ENCODE measurements at regions not wholly inside any gene's neighbourhood (a gene's known extent, or its start where the extent isn't known, plus 50 kb on each side); places are given as distances from the start of the nearest gene placed in this dataset.

DNA sequence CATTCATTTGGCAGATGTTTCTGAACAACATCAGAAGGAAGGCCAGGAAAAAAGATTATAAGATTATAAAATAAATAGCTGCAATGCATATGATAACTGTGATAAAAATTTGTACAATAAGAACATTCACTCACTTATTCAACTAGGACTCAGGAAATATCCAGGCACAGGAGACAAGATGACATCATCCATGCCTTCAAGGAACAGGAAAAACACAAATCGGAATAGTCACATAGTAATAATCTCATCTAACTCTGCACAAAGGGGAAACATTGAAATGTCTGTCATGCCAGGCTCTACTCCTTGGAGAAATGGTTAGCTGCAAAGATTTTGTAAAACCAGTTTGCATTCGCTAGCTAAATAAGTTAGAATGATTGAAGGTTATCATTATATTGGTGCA lies 233.5 kb upstream of the AGTR1 start (continued):
- no peak for TF ChIP-seq NR3C1 (IDR thresholded peaks at IDR 0.05)
- no peak for TF ChIP-seq FOSL2 (IDR thresholded peaks at IDR 0.05)
- TF ChIP-seq FOSL2 (CRISPR knock-in tag; IDR thresholded peaks at IDR 0.05): no peak
- TF ChIP-seq TFCP2L1 (CRISPR knock-in tag; IDR thresholded peaks at IDR 0.05): no peak
- TF ChIP-seq, protein P1, sequence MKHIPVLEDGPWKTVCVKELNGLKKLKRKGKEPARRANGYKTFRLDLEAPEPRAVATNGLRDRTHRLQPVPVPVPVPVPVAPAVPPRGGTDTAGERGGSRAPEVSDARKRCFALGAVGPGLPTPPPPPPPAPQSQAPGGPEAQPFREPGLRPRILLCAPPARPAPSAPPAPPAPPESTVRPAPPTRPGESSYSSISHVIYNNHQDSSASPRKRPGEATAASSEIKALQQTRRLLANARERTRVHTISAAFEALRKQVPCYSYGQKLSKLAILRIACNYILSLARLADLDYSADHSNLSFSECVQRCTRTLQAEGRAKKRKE (CRISPR knock-in tag; IDR thresholded peaks at IDR 0.05; ENCODE audit: low read depth): no peak
- TF ChIP-seq, protein P2, sequence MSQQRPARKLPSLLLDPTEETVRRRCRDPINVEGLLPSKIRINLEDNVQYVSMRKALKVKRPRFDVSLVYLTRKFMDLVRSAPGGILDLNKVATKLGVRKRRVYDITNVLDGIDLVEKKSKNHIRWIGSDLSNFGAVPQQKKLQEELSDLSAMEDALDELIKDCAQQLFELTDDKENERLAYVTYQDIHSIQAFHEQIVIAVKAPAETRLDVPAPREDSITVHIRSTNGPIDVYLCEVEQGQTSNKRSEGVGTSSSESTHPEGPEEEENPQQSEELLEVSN (IDR thresholded peaks at IDR 0.05; ENCODE audit: borderline replicate concordance, low read depth): no peak
- TF ChIP-seq, protein P3, sequence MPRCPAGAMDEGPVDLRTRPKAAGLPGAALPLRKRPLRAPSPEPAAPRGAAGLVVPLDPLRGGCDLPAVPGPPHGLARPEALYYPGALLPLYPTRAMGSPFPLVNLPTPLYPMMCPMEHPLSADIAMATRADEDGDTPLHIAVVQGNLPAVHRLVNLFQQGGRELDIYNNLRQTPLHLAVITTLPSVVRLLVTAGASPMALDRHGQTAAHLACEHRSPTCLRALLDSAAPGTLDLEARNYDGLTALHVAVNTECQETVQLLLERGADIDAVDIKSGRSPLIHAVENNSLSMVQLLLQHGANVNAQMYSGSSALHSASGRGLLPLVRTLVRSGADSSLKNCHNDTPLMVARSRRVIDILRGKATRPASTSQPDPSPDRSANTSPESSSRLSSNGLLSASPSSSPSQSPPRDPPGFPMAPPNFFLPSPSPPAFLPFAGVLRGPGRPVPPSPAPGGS (IDR thresholded peaks at IDR 0.05): no peak

DNA sequence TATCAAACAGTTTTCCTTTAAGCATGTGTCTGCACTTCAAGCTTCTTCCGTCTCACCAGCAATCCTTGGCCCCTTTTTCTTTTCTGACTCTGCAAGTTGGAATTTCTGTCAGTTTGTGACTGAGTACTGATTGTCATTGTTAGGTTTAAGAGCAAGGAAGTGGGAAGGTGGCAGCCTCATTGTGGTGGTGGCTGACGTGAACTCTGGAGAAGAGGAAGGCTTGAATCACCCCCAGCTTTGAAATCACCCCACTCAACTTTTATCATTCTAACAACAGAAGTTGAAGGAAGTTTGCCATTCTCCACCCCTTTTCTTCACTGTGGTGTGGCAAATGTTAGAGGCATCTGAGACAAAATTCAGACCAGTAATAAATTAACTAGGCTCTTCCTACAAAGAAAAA lies 231.6 kb upstream of the AGTR1 start:
- FAIRE-seq: no peak
- Histone ChIP-seq H3K4me1 (no peaks in the 10 kb centered on the region), H3K4me3 (no peak overlapping the region), H3K27ac (no peak overlapping the region), H3K9me3 (no peaks in the 10 kb centered on the region), H3K4me2 (no peak overlapping the region)
- DNase-seq (ENCODE audit: low read depth in 1 of 2, low spot score in 1 of 2): no peak
- 58% methylated on average over 2 of the region's 2 CpGs for whole genome bisulfite sequencing (ENCODE audit: missing lambda C conversion rate)
- CTCF ChIA-PET: interaction anchor here (1.7 kb wide), 1 partner anchor 237 kb away, joined by 3 read pairs; no protein-coding TSS in a partner anchor
- POLR2A ChIA-PET: no interaction called here
- no peak for ATAC-seq
- TF ChIP-seq, protein P2 (IDR thresholded peaks at IDR 0.05; ENCODE audit: borderline replicate concordance, low read depth): no peak
- TF ChIP-seq RNF2 (IDR thresholded peaks at IDR 0.05; ENCODE audit: borderline replicate concordance, low read depth) (no peak), RARB (CRISPR knock-in tag; IDR thresholded peaks at IDR 0.05) (no peak), GATA3 (IDR thresholded peaks at IDR 0.05; ENCODE audit: borderline replicate concordance) (no peak), FOSB (CRISPR knock-in tag; IDR thresholded peaks at IDR 0.05) (no peak), HOXA7 (CRISPR knock-in tag; IDR thresholded peaks at IDR 0.05) (no peak), BHLHE40 (IDR thresholded peaks at IDR 0.05; ENCODE audit: low read depth, low read length) (no peak), CBX2 (IDR thresholded peaks at IDR 0.05; ENCODE audit: borderline replicate concordance, low read depth) (no peak)
- TF ChIP-seq, protein P4, sequence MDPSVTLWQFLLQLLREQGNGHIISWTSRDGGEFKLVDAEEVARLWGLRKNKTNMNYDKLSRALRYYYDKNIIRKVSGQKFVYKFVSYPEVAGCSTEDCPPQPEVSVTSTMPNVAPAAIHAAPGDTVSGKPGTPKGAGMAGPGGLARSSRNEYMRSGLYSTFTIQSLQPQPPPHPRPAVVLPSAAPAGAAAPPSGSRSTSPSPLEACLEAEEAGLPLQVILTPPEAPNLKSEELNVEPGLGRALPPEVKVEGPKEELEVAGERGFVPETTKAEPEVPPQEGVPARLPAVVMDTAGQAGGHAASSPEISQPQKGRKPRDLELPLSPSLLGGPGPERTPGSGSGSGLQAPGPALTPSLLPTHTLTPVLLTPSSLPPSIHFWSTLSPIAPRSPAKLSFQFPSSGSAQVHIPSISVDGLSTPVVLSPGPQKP (IDR thresholded peaks at IDR 0.05; ENCODE audit: low read depth, low read length): no peak
- TF ChIP-seq, protein P5, sequence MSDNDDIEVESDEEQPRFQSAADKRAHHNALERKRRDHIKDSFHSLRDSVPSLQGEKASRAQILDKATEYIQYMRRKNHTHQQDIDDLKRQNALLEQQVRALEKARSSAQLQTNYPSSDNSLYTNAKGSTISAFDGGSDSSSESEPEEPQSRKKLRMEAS (IDR thresholded peaks at IDR 0.05): no peak

DNA sequence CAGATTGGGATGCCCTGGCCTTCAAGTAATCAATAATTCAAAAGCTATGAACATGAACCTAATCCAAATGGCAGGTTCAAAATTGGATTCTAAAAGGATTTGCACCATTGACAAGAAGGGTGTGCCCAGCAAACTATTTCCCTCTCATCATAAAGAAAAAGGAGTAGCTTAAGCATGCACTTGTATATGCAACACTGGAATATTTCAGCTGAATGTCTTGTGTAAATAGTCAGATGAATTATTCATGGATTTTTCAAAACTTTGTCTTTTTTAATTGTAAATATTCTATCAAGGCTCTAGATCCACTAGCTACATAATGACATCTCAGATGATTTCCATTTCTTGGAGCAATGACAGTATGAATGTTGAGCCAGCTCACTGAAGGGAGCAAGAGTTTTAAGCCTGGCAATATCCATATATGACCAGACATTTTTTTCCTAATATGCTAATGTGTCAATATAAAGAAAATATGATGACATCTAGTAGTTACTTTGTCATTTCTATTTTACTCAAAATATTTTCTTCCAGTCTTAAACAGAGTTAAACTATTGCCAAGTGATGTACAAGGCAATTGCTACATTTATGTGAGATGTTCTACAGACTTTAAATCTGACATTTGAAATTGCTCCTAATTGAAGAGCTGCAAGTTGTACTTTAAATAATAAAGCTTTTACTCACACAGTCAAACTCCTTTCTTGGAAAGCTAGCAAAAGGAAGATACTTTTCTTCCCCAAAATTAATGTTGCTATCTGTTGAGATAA lies 230.5 kb upstream of the AGTR1 start:
- ATAC-seq (no peak), DNase-seq (ENCODE audit: low read depth in 1 of 2, low spot score in 1 of 2) (no peak), FAIRE-seq (no peak)
- H3K27ac ChIP-seq: no peak overlapping the region
- POLR2A ChIA-PET: no interaction called here
- no peaks in the 10 kb centered on the region for H3K9me3 ChIP-seq
- no peak overlapping the region for H3K4me3 ChIP-seq
- CTCF ChIA-PET: no interaction called here
- no peaks in the 10 kb centered on the region for H3K4me1 ChIP-seq
- H3K4me2 ChIP-seq: no peak overlapping the region
- TF ChIP-seq ZC3H11A (IDR thresholded peaks at IDR 0.05) (no peak), EHMT2 (IDR thresholded peaks at IDR 0.05; ENCODE audit: low read depth) (no peak), MAFK (IDR thresholded peaks at IDR 0.05; ENCODE audit: partially characterized antibody) (no peak), RFX5 (IDR thresholded peaks at IDR 0.05) (no peak), MAZ (IDR thresholded peaks at IDR 0.05; ENCODE audit: borderline replicate concordance, low read depth, low read length) (no peak), CHD2 (IDR thresholded peaks at IDR 0.05; ENCODE audit: low read length, partially characterized antibody) (no peak), CHD4 (IDR thresholded peaks at IDR 0.05; ENCODE audit: borderline replicate concordance) (no peak), POLR2A (IDR thresholded peaks at IDR 0.05; ENCODE audit: low read length) (no peak), RNF2 (IDR thresholded peaks at IDR 0.05; ENCODE audit: borderline replicate concordance, low read depth) (no peak), TP53 (CRISPR knock-in tag; IDR thresholded peaks at IDR 0.05) (no peak), GATA3 (IDR thresholded peaks at IDR 0.05; ENCODE audit: borderline replicate concordance) (no peak), HEYL (CRISPR knock-in tag; IDR thresholded peaks at IDR 0.05) (no peak), HDAC2 (IDR thresholded peaks at IDR 0.05) (no peak), FOXS1 (CRISPR knock-in tag; IDR thresholded peaks at IDR 0.05) (no peak)
- TF ChIP-seq, protein P5 (IDR thresholded peaks at IDR 0.05): no peak
- TF ChIP-seq, protein P4 (IDR thresholded peaks at IDR 0.05; ENCODE audit: low read depth, low read length): no peak
